Heart left ventricle (tissue), 16 donors: ENCODE measurements at regions not wholly inside any gene's neighbourhood (a gene's known extent, or its start where the extent isn't known, plus 50 kb on each side); places are given as distances from the start of the nearest gene placed in this dataset.

Experiments used
- ATAC-seq, 4 donors: fragments of 200-7000 bp; cut with Tn5 transposase; one replicate each; pipeline ENCODE4 v1.9.1; 2020 to 2022; ENCODE audit warnings: moderate library complexity in 4 of 4, mild to moderate bottlenecking in 3 of 4, moderate number of reproducible peaks in 1 of 4
- DNase-seq, 5 donors: peaks; one replicate each; pipeline ENCODE4 v3.0.0-alpha.2; 2020
- H3K27ac ChIP-seq, 12 donors: fragments of 200-600 bp; sonication (generic) in 4 of 12; one replicate each; pipeline versions ENCODE4 v1.5.0 to v1.8.0; 2016 to 2022; ENCODE audit warnings: mild to moderate bottlenecking in 2 of 12
- H3K27me3 ChIP-seq, 9 donors: fragments of 200-600 bp; sonication (generic) in 2 of 9; one replicate each; pipeline versions ENCODE4 v1.5.1 to v1.8.0; 2016 to 2022; ENCODE audit warnings: mild to moderate bottlenecking in 3 of 9
- H3K36me3 ChIP-seq, 9 donors: fragments of 200-600 bp; sonication (generic) in 2 of 9; one replicate each; pipeline versions ENCODE4 v1.5.0 to v1.8.0; 2018 to 2022; ENCODE audit warnings: mild to moderate bottlenecking in 2 of 9
- H3K4me1 ChIP-seq, 12 donors: fragments of 200-600 bp; sonication (generic) in 4 of 12; one replicate each; pipeline versions ENCODE4 v1.5.0 to v1.8.0; 2016 to 2022; ENCODE audit warnings: mild to moderate bottlenecking in 3 of 12
- H3K4me3 ChIP-seq, 12 donors: fragments of 200-600 bp; sonication (generic) in 4 of 12; one replicate each; pipeline versions ENCODE4 v1.5.0 to v1.8.0; 2017 to 2022; ENCODE audit warnings: mild to moderate bottlenecking in 9 of 12, moderate library complexity in 4 of 12
- H3K9me3 ChIP-seq, 12 donors: fragments of 200-600 bp; sonication (generic) in 4 of 12; one replicate each; pipeline versions ENCODE4 v1.5.0 to v1.8.0; 2016 to 2022; ENCODE audit warnings: mild to moderate bottlenecking in 1 of 12
- POLR2A ChIP-seq, 2 donors: fragments of 450-650 bp; IDR thresholded peaks; one replicate each; pipeline ENCODE4 v1.6.1; 2017; ENCODE audit warnings: antibody characterized with exemption in 2 of 2, mild to moderate bottlenecking in 2 of 2, moderate library complexity in 2 of 2
- WGBS, 4 donors: extraction: QIAGEN DNeasy Blood & Tissue Kit in 2 of 4; methylation state at CpG; one replicate each; pipeline versions ENCODE4 v1.1.5 to v1.1.7; 2013 to 2018; 5-methylcytosine and 5-hydroxymethylcytosine counted together
- intact Hi-C, 10 donors: fragments of 100-400 bp; cut with DNase I; formaldehyde crosslinking; loops; one replicate each; pipeline versions ENCODE4 v1.11.1 to v1.14.2; 2022
- TF ChIP-seq, protein P1 (sequence below), 12 donors: fragments of 200-600 bp; sonication (generic) in 4 of 12; IDR thresholded peaks; one replicate each; pipeline versions ENCODE4 v1.5.0 to v1.8.0; 2018 to 2022; ENCODE audit warnings: antibody characterized with exemption in 12 of 12, mild to moderate bottlenecking in 5 of 12
- donor health status: ischemic (EF 13 %, LVEDD 7.1; RV severe dilation, severe dysfunction).
- donor health status: healthy with polysubstance abuse.
- donor health status: DM: no; HTN: yes; CAD: no.
- donor health status: DM: no; HTN: no; CAD: no.
- donor health status: ischemic (EF 25% LVEDD 6.9; RV normal size, moderate dysfunction).
- donor health status: ischemic (EF 25% LVEDD 5.7; RV mildly dilated, moderate dysfunction).
- donor health status: healthy.
- donor health status: DM: yes; HTN: yes; CAD: no.
- donor health status: ischemic (EF 35%, LVEDD 5.7; RV mildly dilated, moderate dysfunction).
- donor health status: nonischemic (EF 11% LVEDD 7.7; RV severe dilation, severe dysfunction).
- donor health status: DM: yes; HTN: yes; CAD: no.
- donor health status: PGD.
- donor health status: ischemic (EF 29% LVEDD 5.4; RV normal size, mild dysfunction).
- donor health status: nonischemic (EF 23%, LVEDD 6.1; RV moderate dilation, normal function).

DNA sequence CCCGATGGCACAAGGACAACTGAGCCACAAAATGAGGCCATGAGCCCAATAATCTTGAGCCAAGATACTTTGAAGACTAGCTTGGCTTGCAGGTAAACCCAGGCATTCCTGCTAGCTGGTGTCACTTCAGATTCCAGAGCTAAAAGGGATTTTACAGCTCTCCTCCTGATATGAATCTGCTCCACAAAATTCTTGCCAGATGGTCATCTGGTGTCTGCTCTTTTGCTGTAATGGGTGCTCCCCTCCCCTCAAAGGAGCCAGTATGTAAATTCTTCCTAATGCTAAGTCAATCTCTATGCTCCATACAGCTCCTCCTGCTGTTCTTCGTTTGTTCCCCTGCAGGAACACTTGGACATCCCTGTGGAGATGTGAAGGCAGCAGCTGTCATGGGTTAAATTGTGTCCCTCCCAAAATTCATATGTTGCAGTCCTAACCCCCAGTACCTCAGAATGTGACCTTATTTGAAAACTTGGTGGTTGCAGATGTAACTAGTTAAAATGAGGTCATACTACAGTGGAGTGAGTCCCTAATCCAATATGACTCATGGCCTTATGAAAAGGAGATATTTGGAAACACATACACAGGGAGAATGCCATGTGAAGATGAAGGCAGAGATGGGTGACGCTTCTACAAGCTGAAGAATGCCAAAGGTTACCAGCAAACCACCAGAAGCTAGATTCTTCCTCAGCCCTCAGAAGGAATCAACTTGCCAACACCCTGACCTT, 180.6 kb upstream of the PALMD start:
- DNase-seq (no peak), ATAC-seq (no peak)
- peaks cover 0 to 5% (median 0%) of the 10 kb centered on the region in 12 donors for H3K4me1 ChIP-seq
- H3K4me3 ChIP-seq: no peak overlapping the region
- no peak overlapping the region for H3K27ac ChIP-seq
- no peaks in the 10 kb centered on the region for H3K9me3 ChIP-seq
- TF ChIP-seq, protein P1, sequence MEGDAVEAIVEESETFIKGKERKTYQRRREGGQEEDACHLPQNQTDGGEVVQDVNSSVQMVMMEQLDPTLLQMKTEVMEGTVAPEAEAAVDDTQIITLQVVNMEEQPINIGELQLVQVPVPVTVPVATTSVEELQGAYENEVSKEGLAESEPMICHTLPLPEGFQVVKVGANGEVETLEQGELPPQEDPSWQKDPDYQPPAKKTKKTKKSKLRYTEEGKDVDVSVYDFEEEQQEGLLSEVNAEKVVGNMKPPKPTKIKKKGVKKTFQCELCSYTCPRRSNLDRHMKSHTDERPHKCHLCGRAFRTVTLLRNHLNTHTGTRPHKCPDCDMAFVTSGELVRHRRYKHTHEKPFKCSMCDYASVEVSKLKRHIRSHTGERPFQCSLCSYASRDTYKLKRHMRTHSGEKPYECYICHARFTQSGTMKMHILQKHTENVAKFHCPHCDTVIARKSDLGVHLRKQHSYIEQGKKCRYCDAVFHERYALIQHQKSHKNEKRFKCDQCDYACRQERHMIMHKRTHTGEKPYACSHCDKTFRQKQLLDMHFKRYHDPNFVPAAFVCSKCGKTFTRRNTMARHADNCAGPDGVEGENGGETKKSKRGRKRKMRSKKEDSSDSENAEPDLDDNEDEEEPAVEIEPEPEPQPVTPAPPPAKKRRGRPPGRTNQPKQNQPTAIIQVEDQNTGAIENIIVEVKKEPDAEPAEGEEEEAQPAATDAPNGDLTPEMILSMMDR (IDR thresholded peaks at IDR 0.05): no peak
- no peak for TF ChIP-seq POLR2A (IDR thresholded peaks at IDR 0.05)
- no peaks in the 10 kb centered on the region for H3K27me3 ChIP-seq
- WGBS, 4 donors: 78 to 89% (median 88%) methylated on average over 3 of the region's 3 CpGs
- no peaks in the 10 kb centered on the region for H3K36me3 ChIP-seq
- intact Hi-C loops: no loop called here

DNA sequence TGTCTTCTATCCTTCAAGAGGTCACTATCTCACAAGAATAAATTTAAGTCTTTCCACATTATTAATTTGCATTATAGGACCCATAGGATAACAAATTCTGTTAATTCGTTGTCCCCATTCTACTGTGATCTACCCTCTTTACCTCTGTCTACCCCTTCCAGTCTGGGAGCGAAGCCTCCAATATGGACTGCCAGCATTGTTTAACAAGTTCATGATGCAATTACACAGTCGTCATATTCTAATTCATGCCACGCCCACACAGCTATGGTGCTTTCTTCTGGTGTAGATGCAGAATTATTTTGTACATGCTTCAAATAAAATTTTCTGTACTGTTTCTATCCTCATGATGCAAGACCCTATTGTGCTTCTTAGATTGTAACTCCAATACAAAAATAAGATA, 178.3 kb upstream of the PALMD start:
- Histone ChIP-seq H3K4me3 (no peak overlapping the region), H3K27ac (no peak overlapping the region), H3K4me1 (peaks cover 0 to 5% (median 0%) of the 10 kb centered on the region in 12 donors), H3K27me3 (no peaks in the 10 kb centered on the region), H3K9me3 (no peaks in the 10 kb centered on the region), H3K36me3 (no peaks in the 10 kb centered on the region)
- DNase-seq: no peak
- WGBS, 4 donors: 85 to 93% (median 90%) methylated on average over 4 of the region's 4 CpGs
- intact Hi-C loops: no loop called here
- ATAC-seq: no peak
- TF ChIP-seq, protein P1 (IDR thresholded peaks at IDR 0.05): no peak
- TF ChIP-seq POLR2A (IDR thresholded peaks at IDR 0.05): no peak

DNA sequence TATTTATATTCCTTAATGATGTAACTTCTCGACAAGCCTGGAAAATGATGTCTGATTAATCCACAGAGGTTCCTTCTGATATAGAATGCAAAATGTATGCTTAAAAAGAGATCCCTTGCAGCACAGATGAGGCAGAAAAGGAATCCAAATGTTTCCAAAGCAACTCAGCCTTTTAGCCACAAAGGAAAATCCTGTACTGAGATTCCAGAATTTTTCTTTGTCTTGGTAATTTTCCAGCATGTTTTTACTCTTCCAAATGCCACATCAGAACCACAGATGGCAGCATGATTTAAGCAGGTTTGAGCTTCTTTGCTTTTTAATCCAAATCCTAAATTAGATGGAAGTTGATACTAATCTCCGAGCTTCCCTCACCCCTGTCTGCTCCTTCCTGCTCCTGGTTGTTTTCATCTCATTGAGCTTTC, 176.4 kb upstream of the PALMD start:
- H3K9me3 ChIP-seq: no peaks in the 10 kb centered on the region
- ATAC-seq (no peak), DNase-seq (no peak)
- no peaks in the 10 kb centered on the region for H3K36me3 ChIP-seq
- TF ChIP-seq, protein P1 (IDR thresholded peaks at IDR 0.05): no peak
- no peak for TF ChIP-seq POLR2A (IDR thresholded peaks at IDR 0.05)
- 74 to 86% (median 80%) methylated on average over 2 of the region's 2 CpGs for WGBS, 4 donors
- intact Hi-C loops: no loop called here
- H3K4me3 ChIP-seq: no peak overlapping the region
- H3K4me1 ChIP-seq: peaks cover 0 to 5% (median 0%) of the 10 kb centered on the region in 12 donors
- no peaks in the 10 kb centered on the region for H3K27me3 ChIP-seq
- no peak overlapping the region for H3K27ac ChIP-seq

DNA sequence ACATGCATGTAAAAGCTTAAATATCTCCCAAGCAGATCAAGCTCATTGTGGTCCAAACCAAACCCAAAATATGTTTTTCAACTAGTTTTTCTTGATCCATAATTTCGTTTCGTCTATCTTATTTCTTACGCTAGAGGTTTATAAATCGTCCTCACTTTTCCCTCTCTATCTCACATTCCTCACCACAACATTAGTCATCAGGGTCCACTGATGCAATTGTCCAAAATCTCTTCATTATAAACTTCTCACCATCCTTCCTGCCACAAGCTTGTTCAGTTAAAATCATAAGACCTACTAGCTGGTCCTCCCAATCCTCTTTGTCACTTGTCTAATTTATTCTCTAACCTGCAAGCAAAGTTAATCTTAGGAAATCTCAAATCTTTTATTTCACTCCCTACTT, 173.0 kb upstream of the PALMD start:
- intact Hi-C loops: no loop called here
- no peak for TF ChIP-seq POLR2A (IDR thresholded peaks at IDR 0.05)
- TF ChIP-seq, protein P1 (IDR thresholded peaks at IDR 0.05): no peak

More for the DNA sequence above, 173.0 kb upstream of the PALMD start:
- DNase-seq: no peak
- peaks cover 0 to 5% (median 0%) of the 10 kb centered on the region in 12 donors for H3K4me1 ChIP-seq
- H3K36me3 ChIP-seq: no peaks in the 10 kb centered on the region
- 92 to 94% (median 94%) methylated on average over 4 of the region's 4 CpGs for WGBS, 4 donors
- no peaks in the 10 kb centered on the region for H3K9me3 ChIP-seq
- no peaks in the 10 kb centered on the region for H3K27me3 ChIP-seq
- ATAC-seq: no peak
- H3K4me3 ChIP-seq: no peak overlapping the region
- H3K27ac ChIP-seq: no peak overlapping the region
